ENCODE measurements at regions not wholly inside any gene's neighbourhood (a gene's known extent, or its start where the extent isn't known, plus 50 kb on each side); places are given as distances from the start of the nearest gene placed in this dataset.

- Histone ChIP-seq H3K27me3 (ENCODE audit: insufficient read depth, poor library complexity, severe bottlenecking) (no peaks in the 10 kb centered on the region), H3K27ac (replicated peaks) (no peak overlapping the region), H3K4me3 (replicated peaks; ENCODE audit: insufficient read depth, low read length) (no peak overlapping the region)
- peak in 1 of 2 experiments; percentile 23 for DNase-seq (ENCODE audit: low read depth in 1 of 2, low spot score in 1 of 2)
- TF ChIP-seq SPI1 (IDR thresholded peaks at IDR 0.05; ENCODE audit: borderline replicate concordance, low read depth) (no peak), REST (IDR thresholded peaks at IDR 0.05; ENCODE audit: insufficient replicate concordance, low read depth) (no peak), POLR2AphosphoS5 (IDR thresholded peaks at IDR 0.05; ENCODE audit: low read depth) (no peak), GABPA (IDR thresholded peaks at IDR 0.05; ENCODE audit: low read depth) (no peak), CTCF (IDR thresholded peaks at IDR 0.05; ENCODE audit: insufficient read depth, low read length) (no peak)
Measured at GRCh38 chr1:59223989-59224634, 72.8 kb upstream of the FGGY start.

GRCh38 chr1:59225594-59226316 is 71.1 kb upstream of the FGGY start:
- Histone ChIP-seq H3K27me3 (ENCODE audit: insufficient read depth, poor library complexity, severe bottlenecking) (no peaks in the 10 kb centered on the region), H3K4me3 (replicated peaks; ENCODE audit: insufficient read depth, low read length) (no peak overlapping the region), H3K27ac (replicated peaks) (no peak overlapping the region)
- DNase-seq (ENCODE audit: low read depth in 1 of 2, low spot score in 1 of 2): no peak
- TF ChIP-seq CTCF (IDR thresholded peaks at IDR 0.05; ENCODE audit: insufficient read depth, low read length): no peak
- TF ChIP-seq SPI1 (IDR thresholded peaks at IDR 0.05; ENCODE audit: borderline replicate concordance, low read depth): peak; percentile 66; the same call in 1 of the 2 replicates

- Histone ChIP-seq H3K27me3 (ENCODE audit: insufficient read depth, poor library complexity, severe bottlenecking) (no peaks in the 10 kb centered on the region), H3K27ac (replicated peaks) (no peak overlapping the region), H3K4me3 (replicated peaks; ENCODE audit: insufficient read depth, low read length) (no peak overlapping the region)
- peak in 1 of 2 experiments; percentile 15 for DNase-seq (ENCODE audit: low read depth in 1 of 2, low spot score in 1 of 2)
- TF ChIP-seq POLR2AphosphoS5 (IDR thresholded peaks at IDR 0.05; ENCODE audit: low read depth): no peak
- no peak for TF ChIP-seq REST (IDR thresholded peaks at IDR 0.05; ENCODE audit: insufficient replicate concordance, low read depth)
- no peak for TF ChIP-seq SPI1 (IDR thresholded peaks at IDR 0.05; ENCODE audit: borderline replicate concordance, low read depth)
- TF ChIP-seq CTCF (IDR thresholded peaks at IDR 0.05; ENCODE audit: insufficient read depth, low read length): no peak
- TF ChIP-seq GABPA (IDR thresholded peaks at IDR 0.05; ENCODE audit: low read depth): no peak
Measured at GRCh38 chr1:59229138-59229537, 67.8 kb upstream of the FGGY start.

Data from HL-60 (cell line).